SK-N-SH treated with all-trans-retinoic acid at 6 μM for 48 hours (cell line): ENCODE measurements at regions not wholly inside any gene's neighbourhood (a gene's known extent, or its start where the extent isn't known, plus 50 kb on each side); places are given as distances from the start of the nearest gene placed in this dataset.

Experiments
- ARNTL ChIP-seq: fragments of 450-650 bp; formaldehyde crosslinking; IDR thresholded peaks from 2 replicates; pipeline ENCODE4 v1.5.0; 2020; ENCODE audit warnings: low read depth, mild to moderate bottlenecking, moderate library complexity, borderline replicate concordance
- BACH2 ChIP-seq: fragments of 250-450 bp; sonication (Bioruptor Pico); IDR thresholded peaks from 2 replicates; pipeline ENCODE4 v1.9.0; 2021; ENCODE audit warnings: mild to moderate bottlenecking, borderline replicate concordance
- ESRRG ChIP-seq: fragments of 250-450 bp; sonication (Bioruptor Pico); IDR thresholded peaks from 2 replicates; pipeline ENCODE4 v1.6.1; 2021; ENCODE audit warnings: mild to moderate bottlenecking
- GLIS3 ChIP-seq: fragments of 250-450 bp; sonication (Bioruptor Pico); IDR thresholded peaks from 2 replicates; pipeline ENCODE4 v1.5.0; 2020; ENCODE audit warnings: mild to moderate bottlenecking, moderate library complexity
- ISL1 ChIP-seq: fragments of 250-450 bp; sonication (Bioruptor Pico); IDR thresholded peaks from 2 replicates; pipeline ENCODE4 v2.1.2; 2022; ENCODE audit warnings: mild to moderate bottlenecking, moderate library complexity
- PPARA ChIP-seq: fragments of 250-450 bp; sonication (Bioruptor Pico); IDR thresholded peaks from 2 replicates; pipeline ENCODE4 v1.5.0; 2020; ENCODE audit warnings: mild to moderate bottlenecking, borderline replicate concordance
- SNAI2 ChIP-seq: fragments of 250-450 bp; sonication (Bioruptor Pico); IDR thresholded peaks from 2 replicates; pipeline ENCODE4 v1.5.0; 2020; ENCODE audit warnings: mild to moderate bottlenecking, moderate library complexity
- TCF4 ChIP-seq: fragments of 250-450 bp; sonication (Bioruptor Pico); IDR thresholded peaks from 2 replicates; pipeline ENCODE4 v1.8.0; 2021; ENCODE audit warnings: mild to moderate bottlenecking, moderate library complexity, borderline replicate concordance
- TOX ChIP-seq: fragments of 250-450 bp; sonication (Bioruptor Pico); IDR thresholded peaks from 2 replicates; pipeline ENCODE4 v1.8.0; 2021; ENCODE audit warnings: mild to moderate bottlenecking, moderate library complexity, borderline replicate concordance
- ZC3H10 ChIP-seq: fragments of 250-450 bp; sonication (Bioruptor Pico); IDR thresholded peaks from 2 replicates; pipeline ENCODE4 v1.5.1; 2021; ENCODE audit warnings: mild to moderate bottlenecking, moderate library complexity
- ZFP3 ChIP-seq: fragments of 250-450 bp; sonication (Bioruptor Pico); IDR thresholded peaks from 2 replicates; pipeline ENCODE4 v1.5.0; 2020; ENCODE audit warnings: mild to moderate bottlenecking, moderate library complexity
- TF ChIP-seq, protein P1 (sequence below): fragments of 250-450 bp; sonication (Bioruptor Pico); IDR thresholded peaks from 2 replicates; pipeline ENCODE4 v1.8.0; 2020; ENCODE audit warnings: mild to moderate bottlenecking, moderate library complexity, borderline replicate concordance
- TF ChIP-seq, protein P2 (sequence below): fragments of 250-450 bp; sonication (Bioruptor Pico); IDR thresholded peaks from 2 replicates; pipeline ENCODE4 v1.5.1; 2021; ENCODE audit warnings: mild to moderate bottlenecking, moderate library complexity

DNA sequence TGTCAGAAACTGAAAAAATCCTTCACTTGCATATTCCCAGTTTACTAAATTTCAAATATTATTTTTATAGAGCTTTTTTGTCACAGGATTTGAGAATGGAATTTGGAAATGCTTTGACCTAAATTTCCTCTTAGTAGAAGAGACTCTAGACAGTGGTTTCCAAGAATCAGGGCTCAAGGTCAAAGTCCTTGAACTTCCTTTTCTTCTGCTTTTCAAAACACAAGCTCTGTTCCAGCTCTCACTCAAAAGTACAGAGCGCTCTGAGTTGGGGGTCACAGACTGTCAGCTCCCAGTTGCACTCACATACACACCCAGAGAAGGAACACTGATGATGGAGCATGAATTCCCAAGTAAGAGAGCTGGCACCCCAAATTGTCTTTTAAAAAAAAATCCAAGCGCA is 394.2 kb downstream of the MLLT3 start:
- TF ChIP-seq PPARA (CRISPR knock-in tag) (no peak), BACH2 (CRISPR knock-in tag) (no peak), ZC3H10 (CRISPR knock-in tag) (no peak), ZFP3 (CRISPR knock-in tag) (no peak), ESRRG (CRISPR knock-in tag) (no peak), TCF4 (CRISPR knock-in tag) (no peak), ARNTL (CRISPR knock-in tag) (no peak), GLIS3 (no peak), SNAI2 (no peak), TOX (CRISPR knock-in tag) (no peak), ISL1 (CRISPR knock-in tag) (no peak)
- TF ChIP-seq, protein P1, sequence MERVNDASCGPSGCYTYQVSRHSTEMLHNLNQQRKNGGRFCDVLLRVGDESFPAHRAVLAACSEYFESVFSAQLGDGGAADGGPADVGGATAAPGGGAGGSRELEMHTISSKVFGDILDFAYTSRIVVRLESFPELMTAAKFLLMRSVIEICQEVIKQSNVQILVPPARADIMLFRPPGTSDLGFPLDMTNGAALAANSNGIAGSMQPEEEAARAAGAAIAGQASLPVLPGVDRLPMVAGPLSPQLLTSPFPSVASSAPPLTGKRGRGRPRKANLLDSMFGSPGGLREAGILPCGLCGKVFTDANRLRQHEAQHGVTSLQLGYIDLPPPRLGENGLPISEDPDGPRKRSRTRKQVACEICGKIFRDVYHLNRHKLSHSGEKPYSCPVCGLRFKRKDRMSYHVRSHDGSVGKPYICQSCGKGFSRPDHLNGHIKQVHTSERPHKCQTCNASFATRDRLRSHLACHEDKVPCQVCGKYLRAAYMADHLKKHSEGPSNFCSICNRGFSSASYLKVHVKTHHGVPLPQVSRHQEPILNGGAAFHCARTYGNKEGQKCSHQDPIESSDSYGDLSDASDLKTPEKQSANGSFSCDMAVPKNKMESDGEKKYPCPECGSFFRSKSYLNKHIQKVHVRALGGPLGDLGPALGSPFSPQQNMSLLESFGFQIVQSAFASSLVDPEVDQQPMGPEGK = no peak
- TF ChIP-seq, protein P2, sequence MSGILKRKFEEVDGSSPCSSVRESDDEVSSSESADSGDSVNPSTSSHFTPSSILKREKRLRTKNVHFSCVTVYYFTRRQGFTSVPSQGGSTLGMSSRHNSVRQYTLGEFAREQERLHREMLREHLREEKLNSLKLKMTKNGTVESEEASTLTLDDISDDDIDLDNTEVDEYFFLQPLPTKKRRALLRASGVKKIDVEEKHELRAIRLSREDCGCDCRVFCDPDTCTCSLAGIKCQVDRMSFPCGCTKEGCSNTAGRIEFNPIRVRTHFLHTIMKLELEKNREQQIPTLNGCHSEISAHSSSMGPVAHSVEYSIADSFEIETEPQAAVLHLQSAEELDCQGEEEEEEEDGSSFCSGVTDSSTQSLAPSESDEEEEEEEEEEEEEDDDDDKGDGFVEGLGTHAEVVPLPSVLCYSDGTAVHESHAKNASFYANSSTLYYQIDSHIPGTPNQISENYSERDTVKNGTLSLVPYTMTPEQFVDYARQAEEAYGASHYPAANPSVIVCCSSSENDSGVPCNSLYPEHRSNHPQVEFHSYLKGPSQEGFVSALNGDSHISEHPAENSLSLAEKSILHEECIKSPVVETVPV (CRISPR knock-in tag) = no peak
